OCI-LY1 (cell line): ENCODE measurements at regions not wholly inside any gene's neighbourhood (a gene's known extent, or its start where the extent isn't known, plus 50 kb on each side); places are given as distances from the start of the nearest gene placed in this dataset.

Experiments used
- H2AFZ ChIP-seq: fragments of 200-600 bp; sonication (generic), shearing (Covaris generic); 2 replicates; pipeline ENCODE4 v1.6.0; 2014; ENCODE audit warnings: antibody characterized with exemption, mild to moderate bottlenecking, low read length
- H3F3A ChIP-seq: fragments of 200-600 bp; sonication (generic), shearing (Covaris generic); 2 replicates; pipeline ENCODE4 v1.6.0; 2014; ENCODE audit warnings: mild to moderate bottlenecking, antibody characterized with exemption, low read length, moderate library complexity; ENCODE audit not compliant: insufficient read depth
- H3K27ac ChIP-seq: fragments of 200-600 bp; sonication (generic); 2 replicates; pipeline ENCODE4 v1.5.1; 2014; ENCODE audit warnings: low read length, mixed run types, mild to moderate bottlenecking, low read depth; ENCODE audit not compliant: poor library complexity, severe bottlenecking
- H3K27me3 ChIP-seq: fragments of 200-600 bp; sonication (generic); 2 replicates; pipeline ENCODE4 v1.6.0; 2014; ENCODE audit warnings: antibody characterized with exemption, mild to moderate bottlenecking, low read length, moderate library complexity; ENCODE audit not compliant: insufficient read depth
- H3K36me3 ChIP-seq: fragments of 200-600 bp; sonication (generic); 2 replicates; pipeline ENCODE4 v1.6.1; 2014; ENCODE audit warnings: mild to moderate bottlenecking, antibody characterized with exemption, low read length, moderate library complexity, mixed read lengths; ENCODE audit not compliant: insufficient read depth
- H3K4me1 ChIP-seq: fragments of 200-600 bp; sonication (generic); 2 replicates; pipeline ENCODE4 v1.5.1; 2014; ENCODE audit warnings: mild to moderate bottlenecking, low read length, moderate library complexity; ENCODE audit not compliant: insufficient read depth, severe bottlenecking
- H3K4me2 ChIP-seq: fragments of 200-600 bp; sonication (generic), shearing (Covaris generic); 2 replicates; pipeline ENCODE4 v1.6.1; 2014; ENCODE audit warnings: low read length
- H3K4me3 ChIP-seq: fragments of 200-600 bp; sonication (generic); 2 replicates; pipeline ENCODE4 v1.5.1; 2014; ENCODE audit warnings: low read length, low read depth, mild to moderate bottlenecking, mixed read lengths; ENCODE audit not compliant: poor library complexity, severe bottlenecking
- H3K79me2 ChIP-seq: fragments of 200-600 bp; shearing (Covaris generic); 2 replicates; pipeline ENCODE4 v1.6.1; 2016; ENCODE audit warnings: mixed run types, low read length, mixed read lengths; ENCODE audit not compliant: insufficient read depth
- H3K9ac ChIP-seq: fragments of 200-600 bp; sonication (generic), shearing (Covaris generic); 2 replicates; pipeline ENCODE4 v1.6.1; 2014; ENCODE audit warnings: mild to moderate bottlenecking, low read length, mixed read lengths
- H3K9me2 ChIP-seq: fragments of 200-600 bp; sonication (generic), shearing (Covaris generic); 2 replicates; pipeline ENCODE4 v1.6.1; 2014; ENCODE audit warnings: low read depth, mild to moderate bottlenecking, low read length, mixed read lengths
- H3K9me3 ChIP-seq: fragments of 200-600 bp; shearing (Covaris generic); 2 replicates; pipeline ENCODE4 v1.6.1; 2014; ENCODE audit warnings: low read length, mixed read lengths
- H4K20me1 ChIP-seq: fragments of 200-600 bp; sonication (generic), shearing (Covaris generic); 2 replicates; pipeline ENCODE4 v1.6.0; 2016; ENCODE audit warnings: mild to moderate bottlenecking, low read length; ENCODE audit not compliant: insufficient read depth
- EZH2 ChIP-seq: fragments of 200-600 bp; sonication (generic), shearing (Covaris generic); IDR thresholded peaks from 2 replicates; pipeline ENCODE4 v1.8.0; 2017; ENCODE audit warnings: borderline replicate concordance, mixed run types, mild to moderate bottlenecking, antibody characterized with exemption, low read length, moderate library complexity, mixed read lengths
- TF ChIP-seq, protein P1 (sequence below): fragments of 200-600 bp; sonication (generic), shearing (Covaris generic); IDR thresholded peaks from 2 replicates; pipeline ENCODE4 v1.5.1; 2017; ENCODE audit warnings: mild to moderate bottlenecking, antibody characterized with exemption, low read length, moderate library complexity, mixed read lengths

DNA sequence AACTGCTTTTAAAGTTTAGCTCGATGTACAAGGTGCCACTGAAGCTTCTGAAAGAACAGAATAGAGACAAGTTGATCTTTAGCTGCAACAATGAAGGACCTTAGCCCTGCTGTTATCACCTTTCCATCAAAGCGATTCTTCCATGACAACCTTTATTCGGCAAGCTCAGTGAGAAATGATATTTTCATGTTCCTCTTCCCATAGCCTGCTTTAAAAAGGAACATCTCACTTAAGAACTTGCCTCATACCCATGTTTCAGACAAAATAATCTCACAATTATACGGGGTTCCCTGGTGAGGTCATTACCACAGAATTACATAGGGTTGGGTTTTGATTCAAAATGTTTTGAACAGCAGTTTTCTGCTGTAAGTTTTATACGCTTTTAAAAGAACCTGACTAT, 264.2 kb downstream of the THBS2 start:
- no peak overlapping the region for H3K27ac ChIP-seq
- no peak overlapping the region for H3K4me3 ChIP-seq
- no peaks in the 10 kb centered on the region for H3K27me3 ChIP-seq
- no peaks in the 10 kb centered on the region for H3K36me3 ChIP-seq
- no peak for TF ChIP-seq EZH2
- TF ChIP-seq, protein P1, sequence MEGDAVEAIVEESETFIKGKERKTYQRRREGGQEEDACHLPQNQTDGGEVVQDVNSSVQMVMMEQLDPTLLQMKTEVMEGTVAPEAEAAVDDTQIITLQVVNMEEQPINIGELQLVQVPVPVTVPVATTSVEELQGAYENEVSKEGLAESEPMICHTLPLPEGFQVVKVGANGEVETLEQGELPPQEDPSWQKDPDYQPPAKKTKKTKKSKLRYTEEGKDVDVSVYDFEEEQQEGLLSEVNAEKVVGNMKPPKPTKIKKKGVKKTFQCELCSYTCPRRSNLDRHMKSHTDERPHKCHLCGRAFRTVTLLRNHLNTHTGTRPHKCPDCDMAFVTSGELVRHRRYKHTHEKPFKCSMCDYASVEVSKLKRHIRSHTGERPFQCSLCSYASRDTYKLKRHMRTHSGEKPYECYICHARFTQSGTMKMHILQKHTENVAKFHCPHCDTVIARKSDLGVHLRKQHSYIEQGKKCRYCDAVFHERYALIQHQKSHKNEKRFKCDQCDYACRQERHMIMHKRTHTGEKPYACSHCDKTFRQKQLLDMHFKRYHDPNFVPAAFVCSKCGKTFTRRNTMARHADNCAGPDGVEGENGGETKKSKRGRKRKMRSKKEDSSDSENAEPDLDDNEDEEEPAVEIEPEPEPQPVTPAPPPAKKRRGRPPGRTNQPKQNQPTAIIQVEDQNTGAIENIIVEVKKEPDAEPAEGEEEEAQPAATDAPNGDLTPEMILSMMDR, result no peak
- H3K79me2 ChIP-seq, result no peaks in the 10 kb centered on the region
- H3K4me1 ChIP-seq, result no peaks in the 10 kb centered on the region
- H3K4me2 ChIP-seq, result no peak overlapping the region
- no peaks in the 10 kb centered on the region for H3K9me2 ChIP-seq
- H3F3A ChIP-seq, result no peaks in the 10 kb centered on the region
- H4K20me1 ChIP-seq, result no peaks in the 10 kb centered on the region
- H3K9me3 ChIP-seq, result no peaks in the 10 kb centered on the region
- H3K9ac ChIP-seq, result no peak overlapping the region
- no peak overlapping the region for H2AFZ ChIP-seq

DNA sequence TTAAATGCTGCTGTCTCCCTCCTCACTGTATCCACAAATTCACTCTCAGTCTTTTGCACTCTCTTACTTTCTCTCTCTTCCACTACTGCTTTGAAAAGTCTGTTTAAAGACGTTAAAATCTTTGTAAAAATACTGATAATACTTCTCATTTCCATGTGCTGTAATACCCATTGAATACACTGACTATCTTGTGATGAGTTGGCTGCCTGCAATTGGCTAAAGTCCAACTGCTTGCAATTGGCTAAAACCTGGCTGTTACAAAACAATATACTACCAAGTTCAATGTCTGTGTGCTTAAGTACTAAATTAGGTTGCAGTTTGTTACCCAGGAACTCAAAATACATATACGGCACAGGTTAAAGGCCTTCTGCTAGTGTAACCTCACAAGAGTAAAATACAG, 264.8 kb downstream of the THBS2 start:
- Histone ChIP-seq H3K9me3 (no peaks in the 10 kb centered on the region), H3F3A (no peaks in the 10 kb centered on the region), H3K4me1 (no peaks in the 10 kb centered on the region), H2AFZ (no peak overlapping the region), H3K27ac (no peak overlapping the region), H3K36me3 (no peaks in the 10 kb centered on the region), H3K9me2 (no peaks in the 10 kb centered on the region), H3K9ac (no peak overlapping the region), H3K4me3 (no peak overlapping the region), H3K4me2 (no peak overlapping the region), H3K79me2 (no peaks in the 10 kb centered on the region), H3K27me3 (no peaks in the 10 kb centered on the region), H4K20me1 (no peaks in the 10 kb centered on the region)
- no peak for TF ChIP-seq EZH2
- TF ChIP-seq, protein P1, result no peak

DNA sequence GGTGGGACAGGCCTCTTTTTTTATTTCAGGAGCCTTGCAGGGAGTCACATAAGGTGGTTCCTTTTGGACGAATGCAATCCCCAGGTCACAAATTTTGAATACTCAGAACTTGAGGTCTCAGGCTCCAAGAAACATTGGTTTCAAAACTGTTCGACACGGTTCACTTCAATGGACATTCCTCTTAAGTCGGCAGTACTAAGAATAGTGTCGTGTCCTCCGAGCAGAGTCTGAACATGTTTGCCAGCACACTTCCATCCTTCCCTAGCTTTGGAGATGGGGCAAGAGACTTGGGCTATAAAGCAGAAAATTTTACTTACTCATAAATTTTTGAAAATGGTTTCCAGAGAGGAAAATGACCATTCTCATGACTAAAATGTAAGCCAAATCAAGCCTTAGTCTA, 265.4 kb downstream of the THBS2 start:
- Histone ChIP-seq H3K9me2 (no peaks in the 10 kb centered on the region), H3K4me1 (no peaks in the 10 kb centered on the region), H3K4me3 (no peak overlapping the region), H3K27me3 (no peaks in the 10 kb centered on the region), H3K9me3 (no peaks in the 10 kb centered on the region), H4K20me1 (no peaks in the 10 kb centered on the region), H3K4me2 (no peak overlapping the region), H3F3A (no peaks in the 10 kb centered on the region), H3K9ac (no peak overlapping the region), H3K79me2 (no peaks in the 10 kb centered on the region), H2AFZ (no peak overlapping the region), H3K36me3 (no peaks in the 10 kb centered on the region), H3K27ac (no peak overlapping the region)
- TF ChIP-seq, protein P1, result no peak
- no peak for TF ChIP-seq EZH2
